Ovary (tissue), 3 donors: ENCODE measurements at regions not wholly inside any gene's neighbourhood (a gene's known extent, or its start where the extent isn't known, plus 50 kb on each side); places are given as distances from the start of the nearest gene placed in this dataset.

Experiments used
- CTCF ChIP-seq, 3 donors: fragments of 450-650 bp in 2 of 3; fragments of 200-600 bp in 1 of 3; IDR thresholded peaks; one replicate each; pipeline versions ENCODE4 v1.5.1 to v1.8.0; 2016 to 2022; ENCODE audit warnings: antibody characterized with exemption in 3 of 3, mild to moderate bottlenecking in 1 of 3
- EP300 ChIP-seq: sonication (generic); formaldehyde crosslinking; IDR thresholded peaks from one replicate; pipeline ENCODE4 v1.6.1; 2017; ENCODE audit warnings: antibody characterized with exemption
- donor health status: DM: no; HTN: no; CAD: no.

- TF ChIP-seq CTCF (IDR thresholded peaks at IDR 0.05) (no peak), EP300 (no peak)
These were observed 614.1 kb upstream of the FZD8 start for GRCh38 chr10:36256166-36256565.
